Stimulated activated CD4-positive, alpha-beta T cell treated with anti-CD3 and anti-CD28 coated beads, Interleukin-2, amount 100 ng/mL, for 24 hours (primary cell): ENCODE measurements at regions not wholly inside any gene's neighbourhood (a gene's known extent, or its start where the extent isn't known, plus 50 kb on each side); places are given as distances from the start of the nearest gene placed in this dataset.
"Not testable (repeated sequence)": the region's sequence is repeated elsewhere in the genome, so short reads cannot be mapped to it uniquely, and the experiment has no call there.

Experiments
- DNase-seq, 2 donors: peaks; one replicate each; pipeline ENCODE4 v3.0.0-alpha.2; 2020

GRCh38 chr1:206365271-206365670, 105.0 kb upstream of the IKBKE start:
- not testable (repeated sequence) for DNase-seq

GRCh38 chr1:206366131-206366530, 104.1 kb upstream of the IKBKE start:
- not testable (repeated sequence) for DNase-seq

DNA sequence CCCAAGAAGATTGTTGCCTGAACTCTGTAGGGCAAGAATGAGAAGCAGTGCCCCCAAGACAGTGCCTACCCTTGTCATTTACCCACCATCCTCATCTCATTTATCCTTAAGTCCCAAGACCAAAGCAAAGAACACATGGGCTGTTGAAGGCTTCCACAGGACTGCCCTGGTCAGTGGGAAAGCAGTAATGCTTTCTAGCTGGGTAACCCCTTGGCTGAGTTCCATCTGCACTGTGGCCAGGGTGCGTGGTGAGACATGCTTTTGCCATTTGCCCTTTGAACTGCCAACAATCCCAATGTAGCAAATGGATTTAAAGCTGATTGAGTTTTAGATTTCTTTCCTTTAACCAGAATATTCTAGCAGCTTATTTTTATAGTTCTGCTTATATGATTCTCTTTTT, 103.5 kb upstream of the IKBKE start:
- not testable (repeated sequence) for DNase-seq

DNA sequence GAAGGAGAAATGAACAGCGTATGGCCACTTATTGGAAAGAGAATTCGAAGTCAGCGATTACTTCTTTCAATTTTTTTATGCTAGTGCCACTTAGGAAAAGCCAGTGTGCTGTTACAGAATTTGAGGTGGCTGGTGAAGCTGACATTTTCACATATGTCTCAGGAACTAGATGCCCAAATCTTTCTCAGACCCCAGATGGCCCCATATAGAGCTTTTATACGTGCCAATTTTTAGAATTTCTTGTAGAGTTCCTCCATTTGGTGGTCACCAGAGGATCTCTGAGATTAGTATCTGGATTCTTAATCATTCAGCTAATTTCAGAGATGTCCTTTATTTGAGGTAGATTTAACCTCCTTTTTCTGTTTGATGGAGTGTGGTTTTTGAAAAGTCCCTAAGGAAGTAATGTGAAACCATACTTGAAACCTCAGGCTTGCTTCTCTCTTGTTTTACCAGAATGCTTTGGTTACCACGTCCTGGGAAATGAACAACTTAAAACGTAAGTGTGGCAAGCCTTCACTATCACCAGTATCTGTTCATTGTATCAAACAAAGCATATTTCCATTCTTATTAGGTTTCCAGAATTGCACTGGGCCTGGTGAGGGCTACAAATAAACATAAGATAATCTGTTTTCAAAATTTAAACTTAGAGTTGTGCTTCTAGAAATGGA, 102.2 kb upstream of the IKBKE start:
- not testable (repeated sequence) for DNase-seq

GRCh38 chr1:206374725-206375124, 95.6 kb upstream of the IKBKE start:
- DNase-seq, result not testable (repeated sequence)

DNA sequence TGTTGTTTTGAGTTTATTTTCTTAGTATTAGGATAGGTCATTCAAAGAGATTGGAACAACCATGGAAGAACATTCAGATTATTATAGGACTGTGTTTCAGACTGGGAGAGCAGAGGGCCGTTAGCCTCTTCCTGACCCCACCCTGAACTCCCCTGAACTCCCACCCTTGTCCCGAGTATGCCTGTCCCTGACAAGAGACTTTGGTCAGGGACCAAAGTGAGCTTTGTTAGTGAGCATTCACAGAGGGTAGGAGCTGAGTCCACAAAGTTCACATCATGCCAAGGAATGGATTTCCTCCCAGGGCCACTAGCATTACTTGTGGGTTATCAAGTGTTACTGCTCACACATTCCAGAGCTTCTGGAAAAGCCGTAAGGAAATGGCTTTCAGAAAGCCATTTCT, 94.7 kb upstream of the IKBKE start:
- DNase-seq, result not testable (repeated sequence)

- DNase-seq, result not testable (repeated sequence)
These were observed 91.8 kb upstream of the IKBKE start for GRCh38 chr1:206378506-206378905.

- not testable (repeated sequence) for DNase-seq
These were observed 91.0 kb upstream of the IKBKE start for GRCh38 chr1:206379245-206379644.

- not testable (repeated sequence) for DNase-seq
These were observed 90.0 kb upstream of the IKBKE start for GRCh38 chr1:206380163-206380790.

GRCh38 chr1:206380791-206381610, 89.3 kb upstream of the IKBKE start:
- DNase-seq, result peak in 1 of 2 donors; percentile 1

GRCh38 chr1:206384029-206384807, 86.1 kb upstream of the IKBKE start:
- peak; percentile 2 to 19 for DNase-seq

GRCh38 chr1:206384891-206385290, 85.4 kb upstream of the IKBKE start:
- not testable (repeated sequence) for DNase-seq

GRCh38 chr1:206387631-206388030, 82.6 kb upstream of the IKBKE start:
- not testable (repeated sequence) for DNase-seq

DNA sequence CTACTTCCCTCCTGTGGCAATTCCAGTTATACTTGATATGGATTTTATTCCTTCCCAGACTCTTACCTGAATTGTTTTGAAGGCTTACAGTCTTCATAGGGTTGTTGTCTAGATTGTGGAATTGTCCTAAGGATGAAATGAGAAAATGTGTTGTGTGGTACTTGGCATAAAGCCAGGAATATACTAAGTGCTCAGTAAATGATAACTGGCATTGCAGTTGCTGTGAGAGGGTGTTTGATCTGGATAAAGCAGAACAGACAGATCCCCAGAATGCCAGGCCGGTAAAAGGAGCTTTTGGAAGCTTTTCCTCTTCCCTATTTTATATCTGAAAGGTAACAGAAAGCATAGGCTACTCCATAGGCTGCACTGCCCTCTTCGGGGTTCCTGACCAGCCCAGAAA, 78.4 kb upstream of the IKBKE start:
- DNase-seq, result not testable (repeated sequence)

DNA sequence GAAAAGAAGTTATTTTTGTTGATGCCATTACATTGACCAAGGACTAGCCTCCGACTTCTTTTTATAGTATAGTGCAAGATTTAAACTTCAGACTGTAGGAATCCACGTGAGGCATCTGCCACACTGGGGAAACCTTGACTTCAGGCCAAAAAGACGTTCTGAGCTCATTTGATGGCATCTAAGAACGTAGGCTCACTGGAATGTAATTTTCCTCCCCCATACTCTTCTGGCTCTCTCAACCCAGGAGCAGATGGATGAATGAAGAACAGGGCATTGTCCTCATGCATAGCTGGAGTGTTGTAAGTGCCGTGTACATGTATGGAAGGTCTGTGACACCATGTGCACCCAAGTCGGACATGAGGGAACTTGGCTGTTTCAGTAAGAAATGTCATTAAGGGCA, 72.8 kb upstream of the IKBKE start:
- DNase-seq, result not testable (repeated sequence)

GRCh38 chr1:206398261-206398660, 72.0 kb upstream of the IKBKE start:
- not testable (repeated sequence) for DNase-seq

- DNase-seq, result not testable (repeated sequence)
These were observed 66.5 kb upstream of the IKBKE start for GRCh38 chr1:206403612-206404307.

DNA sequence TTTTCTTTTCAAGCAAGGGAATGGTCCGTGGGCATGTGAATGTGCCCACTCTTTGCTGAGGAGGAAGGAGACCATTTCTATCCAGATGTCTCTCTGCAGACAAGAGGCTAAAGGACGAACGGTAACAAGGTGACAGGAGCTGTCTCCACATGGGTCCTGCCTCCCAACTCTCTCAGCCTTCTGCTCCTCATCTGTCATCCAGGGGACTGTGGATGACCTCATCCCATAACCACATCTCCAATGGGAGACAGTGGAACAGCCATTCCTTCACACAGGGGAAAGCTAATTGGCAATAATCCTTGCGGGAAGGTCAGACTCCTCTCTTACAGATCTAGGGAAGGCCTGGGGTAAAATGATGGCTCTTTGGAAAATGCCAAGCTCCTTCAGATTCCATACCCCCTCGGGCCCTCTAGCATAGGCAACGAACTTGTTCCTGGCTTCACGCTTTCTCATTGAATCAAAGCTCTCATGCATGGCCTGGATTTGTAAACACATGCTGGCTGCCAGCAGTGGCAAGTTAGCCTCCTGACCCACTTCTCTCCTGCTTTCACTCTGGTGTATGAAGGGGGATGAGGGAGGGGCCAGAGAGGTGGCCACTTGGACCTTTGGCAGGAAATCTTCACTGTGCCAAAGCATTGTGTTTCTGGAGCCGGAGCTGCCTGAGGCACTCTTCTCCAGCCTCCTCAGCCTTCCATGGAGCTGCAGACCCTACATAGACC, 65.8 kb upstream of the IKBKE start:
- DNase-seq, result not testable (repeated sequence)

DNA sequence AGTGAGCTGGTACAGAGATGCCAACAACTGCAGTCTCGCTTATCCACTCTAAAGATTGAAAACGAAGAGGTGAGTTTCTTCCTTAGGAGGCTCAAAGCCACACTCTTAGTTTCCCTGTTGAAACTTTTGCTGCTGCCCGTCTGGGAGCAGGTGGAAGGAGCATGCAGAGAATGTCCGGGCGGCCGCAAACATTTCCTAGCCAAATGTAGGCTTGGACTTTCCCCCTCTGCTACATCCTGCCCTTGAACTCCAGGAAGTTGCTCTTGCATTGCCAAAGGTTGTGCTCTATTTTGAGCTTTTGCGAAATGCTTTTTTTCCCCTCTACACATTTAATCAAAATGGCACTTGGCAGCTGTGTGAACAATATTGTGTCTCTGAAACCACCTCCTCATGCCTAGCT, 65.0 kb upstream of the IKBKE start:
- not testable (repeated sequence) for DNase-seq

DNA sequence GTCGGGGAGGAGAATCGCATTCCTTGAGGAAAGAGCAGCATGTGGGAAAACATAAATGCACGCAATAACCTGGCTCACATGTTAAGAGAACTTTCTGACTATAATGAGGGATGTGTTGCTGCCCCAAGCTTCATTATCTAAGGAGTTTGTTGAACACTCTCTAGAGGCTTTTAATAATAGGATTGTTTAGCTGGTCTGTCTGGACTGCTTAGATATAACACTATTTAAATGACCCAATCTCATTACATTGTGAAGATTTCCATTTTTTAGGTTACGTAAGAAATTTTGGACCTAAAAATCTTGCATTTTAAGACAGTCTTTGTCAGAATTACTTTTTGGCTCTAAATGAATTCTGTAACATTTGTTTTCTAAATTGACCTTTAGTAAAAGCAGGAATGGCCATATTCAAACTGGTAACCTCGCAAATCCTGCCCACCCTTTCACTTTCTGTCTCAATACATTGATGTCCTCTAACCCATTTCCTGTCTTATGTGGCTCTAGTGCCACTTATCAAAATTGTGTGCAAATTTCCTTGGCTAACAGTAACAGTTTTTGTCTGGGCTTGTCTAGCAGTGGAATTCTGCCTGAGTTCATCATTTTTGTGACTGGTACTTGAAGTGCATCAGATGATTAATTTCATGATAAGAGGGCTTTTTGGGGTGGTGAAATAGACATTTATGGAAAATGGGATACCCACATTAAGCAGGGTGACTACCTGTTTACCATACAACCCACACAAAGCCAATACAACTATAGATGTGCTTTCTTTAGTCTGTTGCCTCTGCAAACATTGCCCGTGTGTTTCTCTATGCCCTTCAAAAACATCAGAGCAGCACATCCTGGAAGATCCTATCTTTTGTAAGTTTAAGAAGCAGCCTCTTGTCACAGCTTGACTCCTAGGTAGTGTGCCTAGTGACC, 61.6 kb upstream of the IKBKE start:
- DNase-seq, result not testable (repeated sequence)
